H9 (cell line): ENCODE measurements at regions not wholly inside any gene's neighbourhood (a gene's known extent, or its start where the extent isn't known, plus 50 kb on each side); places are given as distances from the start of the nearest gene placed in this dataset.

Source experiments
- DNase-seq: peaks from one replicate; pipeline ENCODE4 v3.0.0-alpha.2; 2017
- H2AFZ ChIP-seq: one replicate; pipeline ENCODE4 v1.6.1; 2013; ENCODE audit warnings: mild to moderate bottlenecking, low read length, control low read depth, moderate library complexity
- H2AK5ac ChIP-seq: 2 replicates; pipeline ENCODE4 v1.6.1; 2013; ENCODE audit warnings: low read length, control low read depth, mixed read lengths; ENCODE audit not compliant: insufficient read length
- H2BK120ac ChIP-seq: one replicate; pipeline ENCODE4 v1.6.1; 2013; ENCODE audit warnings: low read depth, mild to moderate bottlenecking, low read length, control low read depth, inconsistent platforms; ENCODE audit not compliant: poor library complexity, severe bottlenecking
- H2BK12ac ChIP-seq: 2 replicates; pipeline ENCODE4 v1.6.1; 2013; ENCODE audit warnings: low read length, control low read depth, mixed read lengths, low read depth; ENCODE audit not compliant: insufficient read length
- H2BK15ac ChIP-seq: 2 replicates; pipeline ENCODE4 v1.6.1; 2013; ENCODE audit warnings: low read depth, low read length, control low read depth
- H2BK20ac ChIP-seq: one replicate; pipeline ENCODE4 v1.6.1; 2013; ENCODE audit warnings: low read depth, mild to moderate bottlenecking, low read length, control low read depth, inconsistent platforms; ENCODE audit not compliant: poor library complexity, severe bottlenecking
- H2BK5ac ChIP-seq: 2 replicates; pipeline ENCODE4 v1.6.1; 2013; ENCODE audit warnings: low read length, control low read depth, mixed read lengths; ENCODE audit not compliant: insufficient read length
- H3K14ac ChIP-seq: 2 replicates; pipeline ENCODE4 v1.6.1; 2013; ENCODE audit warnings: low read length, control low read depth; ENCODE audit not compliant: insufficient read depth
- H3K18ac ChIP-seq: 2 replicates; pipeline ENCODE4 v1.6.1; 2013; ENCODE audit warnings: low read depth, mild to moderate bottlenecking, mixed read lengths, low read length, control low read depth; ENCODE audit not compliant: insufficient read length
- H3K23ac ChIP-seq: 2 replicates; pipeline ENCODE4 v1.6.1; 2013; ENCODE audit warnings: low read length, control low read depth, mixed read lengths, low read depth; ENCODE audit not compliant: insufficient read length
- H3K23me2 ChIP-seq: 2 replicates; pipeline ENCODE4 v1.6.1; 2013; ENCODE audit warnings: low read depth, mild to moderate bottlenecking, mixed read lengths, low read length, control low read depth; ENCODE audit not compliant: insufficient read length, poor library complexity, severe bottlenecking
- H3K27ac ChIP-seq: 2 replicates; pipeline ENCODE4 v1.5.1; 2013; ENCODE audit warnings: low read length, control low read depth, mixed read lengths, low read depth; ENCODE audit not compliant: insufficient read length
- H3K27me3 ChIP-seq: 2 replicates; pipeline ENCODE4 v1.6.1; 2013; ENCODE audit warnings: low read length, control low read depth, inconsistent platforms; ENCODE audit not compliant: insufficient read depth
- H3K4ac ChIP-seq: 2 replicates; pipeline ENCODE4 v1.6.1; 2013; ENCODE audit warnings: low read depth, mild to moderate bottlenecking, control low read depth, inconsistent platforms, low read length, moderate library complexity
- H3K4me1 ChIP-seq: 2 replicates; pipeline ENCODE4 v1.6.1; 2013; ENCODE audit warnings: low read length, control low read depth, inconsistent platforms; ENCODE audit not compliant: insufficient read depth
- H3K4me2 ChIP-seq: 2 replicates; pipeline ENCODE4 v1.6.1; 2013; ENCODE audit warnings: low read length, control low read depth, mixed read lengths; ENCODE audit not compliant: insufficient read length, insufficient read depth
- H3K56ac ChIP-seq: 2 replicates; pipeline ENCODE4 v1.6.1; 2013; ENCODE audit warnings: low read depth, mild to moderate bottlenecking, mixed read lengths, low read length, control low read depth; ENCODE audit not compliant: insufficient read length
- H3K79me1 ChIP-seq: 2 replicates; pipeline ENCODE4 v1.6.1; 2013; ENCODE audit warnings: low read depth, mild to moderate bottlenecking, moderate library complexity, low read length, control low read depth, inconsistent platforms; ENCODE audit not compliant: insufficient read depth, poor library complexity, severe bottlenecking
- H3K79me2 ChIP-seq: 2 replicates; pipeline ENCODE4 v1.6.1; 2013; ENCODE audit warnings: low read length, control low read depth, inconsistent platforms; ENCODE audit not compliant: insufficient read depth
- H3K9ac ChIP-seq: 2 replicates; pipeline ENCODE4 v1.6.1; 2013; ENCODE audit warnings: low read length, control low read depth, mixed read lengths; ENCODE audit not compliant: insufficient read length; ENCODE audit errors: extremely low read depth
- H3K9me3 ChIP-seq: one replicate; pipeline ENCODE4 v1.6.1; 2013; ENCODE audit warnings: low read depth, low read length, inconsistent platforms; ENCODE audit not compliant: control insufficient read depth
- H3T11ph ChIP-seq: one replicate; pipeline ENCODE4 v1.6.1; 2013; ENCODE audit warnings: mild to moderate bottlenecking, low read length, control low read depth, inconsistent platforms
- H4K20me1 ChIP-seq: one replicate; pipeline ENCODE4 v1.6.1; 2013; ENCODE audit not compliant: control insufficient read depth, insufficient read length, insufficient read depth
- H4K5ac ChIP-seq: 2 replicates; pipeline ENCODE4 v1.6.1; 2013; ENCODE audit warnings: low read depth, mild to moderate bottlenecking, mixed read lengths, low read length, control low read depth; ENCODE audit not compliant: insufficient read length
- H4K8ac ChIP-seq: replicated peaks from 2 replicates; pipeline ENCODE4 v1.6.1; 2013; ENCODE audit warnings: low read length, control low read depth, mixed read lengths, low read depth; ENCODE audit not compliant: insufficient read length
- H4K91ac ChIP-seq: 2 replicates; pipeline ENCODE4 v1.6.1; 2013; ENCODE audit warnings: low read depth, mild to moderate bottlenecking, moderate library complexity, mixed read lengths, low read length, control low read depth; ENCODE audit not compliant: insufficient read length
- H3K27ac Mint-ChIP-seq, 3 experiments: 2 replicates in 2 of 3; 3 replicates in 1 of 3; pipeline ENCODE4 v1.8.0; 2020 to 2021; ENCODE audit warnings: mixed read lengths in 3 of 3, mild to moderate bottlenecking in 1 of 3, moderate library complexity in 1 of 3
- H3K27me3 Mint-ChIP-seq: 2 replicates; pipeline ENCODE4 v1.8.0; 2021; ENCODE audit warnings: low read depth, mild to moderate bottlenecking, moderate library complexity, mixed read lengths
- H3K36me3 Mint-ChIP-seq, 3 experiments: 2 replicates in 2 of 3; 3 replicates in 1 of 3; pipeline ENCODE4 v1.8.0; 2020 to 2021; ENCODE audit warnings: low read depth in 3 of 3, mixed read lengths in 3 of 3; ENCODE audit not compliant: insufficient read depth in 1 of 3
- H3K4me1 Mint-ChIP-seq, 2 experiments: 2 replicates each; pipeline ENCODE4 v1.8.0; 2020; ENCODE audit warnings: mixed read lengths in 2 of 2
- H3K4me3 Mint-ChIP-seq, 2 experiments: 2 replicates in 1 of 2; 3 replicates in 1 of 2; pipeline ENCODE4 v1.8.0; 2020 to 2021; ENCODE audit warnings: mild to moderate bottlenecking in 2 of 2, mixed read lengths in 2 of 2, moderate library complexity in 1 of 2
- H3K9me3 Mint-ChIP-seq, 2 experiments: 2 replicates in 1 of 2; 3 replicates in 1 of 2; pipeline ENCODE4 v1.8.0; 2020; ENCODE audit warnings: mild to moderate bottlenecking in 2 of 2, mixed read lengths in 2 of 2, moderate library complexity in 1 of 2
- WGBS: extraction: QIAGEN DNeasy Blood & Tissue Kit; methylation state at CpG from one replicate; pipeline ENCODE4 v1.1.7; 2013; ENCODE audit warnings: missing lambda C conversion rate, low lambda C conversion rate, mixed read lengths; ENCODE audit not compliant: insufficient read length; ENCODE audit errors: extremely low coverage; 5-methylcytosine and 5-hydroxymethylcytosine counted together
- TF ChIP-seq, protein P1 (sequence below): fragments of 200-600 bp; sonication (generic); conservative IDR thresholded peaks from 3 replicates; pipeline ENCODE4 v1.8.0; 2021; ENCODE audit warnings: antibody characterized with exemption, mild to moderate bottlenecking

DNA sequence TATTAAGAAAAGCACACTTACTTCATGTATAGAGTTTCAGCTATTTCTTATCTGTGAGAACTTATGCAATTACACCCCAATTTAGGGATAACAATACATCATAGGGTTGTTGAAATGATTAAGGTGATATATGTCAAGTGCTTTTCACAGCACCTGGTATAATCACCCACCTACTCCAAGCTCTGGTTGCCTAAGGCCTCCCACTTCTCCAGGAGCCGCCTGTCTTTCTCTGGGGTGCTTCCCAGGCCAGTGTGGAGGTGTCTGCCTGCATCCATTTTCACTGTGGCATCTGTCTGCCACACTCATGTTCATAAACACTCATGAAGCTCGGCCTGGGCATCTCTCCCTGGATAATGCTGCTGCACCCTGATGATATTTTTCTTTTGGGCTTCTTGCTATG is 250.3 kb downstream of the STK31 start:
- no peak overlapping the region for H4K5ac ChIP-seq
- H3K18ac ChIP-seq = no peak overlapping the region
- H2BK12ac ChIP-seq = no peak overlapping the region
- H3T11ph ChIP-seq = no peak overlapping the region
- H3K23me2 ChIP-seq = no peaks in the 10 kb centered on the region
- Mint-ChIP-seq H3K4me3 (no peak overlapping the region), H3K27me3 (peaks cover 2% of the 10 kb centered on the region; the same call in 1 of the 2 replicates), H3K9me3 (no peaks in the 10 kb centered on the region), H3K27ac (peak overlapping the region in 1 of 3 experiments; percentile 76; a peak in 1 of 7 replicates), H3K4me1 (peaks cover 6 to 7% of the 10 kb centered on the region in 2 experiments; a peak in 3 of 4 replicates), H3K36me3 (no peaks in the 10 kb centered on the region)
- H3K79me2 ChIP-seq = no peaks in the 10 kb centered on the region
- H2BK15ac ChIP-seq = no peak overlapping the region
- H4K8ac ChIP-seq = no peak overlapping the region
- DNase-seq = no peak
- no peak overlapping the region for H3K4ac ChIP-seq
- no peak overlapping the region for H2AFZ ChIP-seq
- no peak overlapping the region for H3K23ac ChIP-seq
- no peak overlapping the region for H3K27ac ChIP-seq
- H2AK5ac ChIP-seq = no peak overlapping the region
- no peak overlapping the region for H4K91ac ChIP-seq
- no peak overlapping the region for H2BK5ac ChIP-seq
- WGBS = no CpG with 5 or more reads among the region's 2 CpGs
- no peaks in the 10 kb centered on the region for H4K20me1 ChIP-seq
- H3K79me1 ChIP-seq = no peaks in the 10 kb centered on the region
- no peak overlapping the region for H3K56ac ChIP-seq
- no peaks in the 10 kb centered on the region for H3K27me3 ChIP-seq
- no peak overlapping the region for H2BK20ac ChIP-seq
- H2BK120ac ChIP-seq = no peak overlapping the region
- no peak overlapping the region for H3K14ac ChIP-seq
- H3K4me2 ChIP-seq = no peak overlapping the region
- H3K9me3 ChIP-seq = no peaks in the 10 kb centered on the region
- TF ChIP-seq, protein P1, sequence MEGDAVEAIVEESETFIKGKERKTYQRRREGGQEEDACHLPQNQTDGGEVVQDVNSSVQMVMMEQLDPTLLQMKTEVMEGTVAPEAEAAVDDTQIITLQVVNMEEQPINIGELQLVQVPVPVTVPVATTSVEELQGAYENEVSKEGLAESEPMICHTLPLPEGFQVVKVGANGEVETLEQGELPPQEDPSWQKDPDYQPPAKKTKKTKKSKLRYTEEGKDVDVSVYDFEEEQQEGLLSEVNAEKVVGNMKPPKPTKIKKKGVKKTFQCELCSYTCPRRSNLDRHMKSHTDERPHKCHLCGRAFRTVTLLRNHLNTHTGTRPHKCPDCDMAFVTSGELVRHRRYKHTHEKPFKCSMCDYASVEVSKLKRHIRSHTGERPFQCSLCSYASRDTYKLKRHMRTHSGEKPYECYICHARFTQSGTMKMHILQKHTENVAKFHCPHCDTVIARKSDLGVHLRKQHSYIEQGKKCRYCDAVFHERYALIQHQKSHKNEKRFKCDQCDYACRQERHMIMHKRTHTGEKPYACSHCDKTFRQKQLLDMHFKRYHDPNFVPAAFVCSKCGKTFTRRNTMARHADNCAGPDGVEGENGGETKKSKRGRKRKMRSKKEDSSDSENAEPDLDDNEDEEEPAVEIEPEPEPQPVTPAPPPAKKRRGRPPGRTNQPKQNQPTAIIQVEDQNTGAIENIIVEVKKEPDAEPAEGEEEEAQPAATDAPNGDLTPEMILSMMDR = no peak
- no peak overlapping the region for H3K9ac ChIP-seq
- peaks cover 9% of the 10 kb centered on the region; the same call in 1 of the 2 replicates for H3K4me1 ChIP-seq
